WTC11 (cell line): ENCODE measurements at regions not wholly inside any gene's neighbourhood (a gene's known extent, or its start where the extent isn't known, plus 50 kb on each side); places are given as distances from the start of the nearest gene placed in this dataset.

ENCODE experiments used
- ATAC-seq: fragments of 200-7000 bp; cut with Tn5 transposase; 2 replicates; pipeline ENCODE4 v1.10.0; 2021; ENCODE audit warnings: mild to moderate bottlenecking, moderate library complexity
- CTCF ChIA-PET: fragments of 300-600 bp; sonication (Branson Sonifier 250); formaldehyde crosslinking; loops from one replicate; lab custom pipeline; 2021; ENCODE audit warnings: antibody characterized with exemption; lab: Charles Lee
- POLR2A ChIA-PET: fragments of 350-600 bp; sonication (Branson Sonifier 250); formaldehyde crosslinking; loops from one replicate; lab custom pipeline; 2021; ENCODE audit warnings: antibody characterized with exemption; lab: Charles Lee
- DNase-seq: peaks from one replicate; pipeline ENCODE4 v3.0.0; 2021; ENCODE audit warnings: low spot score
- H3K27ac Mint-ChIP-seq: 2 replicates; pipeline ENCODE4 v1.8.0; 2021; ENCODE audit warnings: mixed read lengths
- H3K27me3 Mint-ChIP-seq: 2 replicates; pipeline ENCODE4 v1.8.0; 2021; ENCODE audit warnings: low read depth, mild to moderate bottlenecking, moderate library complexity, mixed read lengths
- H3K36me3 Mint-ChIP-seq: 2 replicates; pipeline ENCODE4 v1.8.0; 2021; ENCODE audit warnings: mixed read lengths
- H3K4me1 Mint-ChIP-seq: 2 replicates; pipeline ENCODE4 v1.8.0; 2022; ENCODE audit warnings: mixed read lengths
- H3K4me3 Mint-ChIP-seq: 2 replicates; pipeline ENCODE4 v1.8.0; 2021; ENCODE audit warnings: mild to moderate bottlenecking, moderate library complexity, mixed read lengths
- H3K9me3 Mint-ChIP-seq: 2 replicates; pipeline ENCODE4 v1.8.0; 2021; ENCODE audit warnings: mixed read lengths
- CBFB ChIP-seq: sonication (generic); formaldehyde crosslinking; IDR thresholded peaks from 2 replicates; pipeline ENCODE4 v1.8.1; 2022; ENCODE audit warnings: mild to moderate bottlenecking, low read depth, missing genetic modification reagents
- ELF4 ChIP-seq: sonication (generic); formaldehyde crosslinking; IDR thresholded peaks from 2 replicates; pipeline ENCODE4 v1.8.1; 2022; ENCODE audit warnings: low read depth, mild to moderate bottlenecking, moderate library complexity, missing genetic modification reagents
- FOXK1 ChIP-seq: sonication (generic); formaldehyde crosslinking; IDR thresholded peaks from 2 replicates; pipeline ENCODE4 v1.8.0; 2022; ENCODE audit warnings: mild to moderate bottlenecking, moderate library complexity, missing genetic modification reagents
- FOXP1 ChIP-seq: sonication (generic); formaldehyde crosslinking; IDR thresholded peaks from 2 replicates; pipeline ENCODE4 v1.8.0; 2022; ENCODE audit warnings: missing genetic modification reagents, mild to moderate bottlenecking, moderate library complexity, borderline replicate concordance
- GABPB1 ChIP-seq: sonication (generic); formaldehyde crosslinking; IDR thresholded peaks from 2 replicates; pipeline ENCODE4 v1.8.1; 2023; ENCODE audit warnings: mild to moderate bottlenecking, missing genetic modification reagents
- HMGA2 ChIP-seq: fragments of 250-450 bp; sonication (Bioruptor Pico); IDR thresholded peaks from 2 replicates; pipeline ENCODE4 v1.4.0; 2021; ENCODE audit warnings: mild to moderate bottlenecking, moderate library complexity
- OVOL2 ChIP-seq: fragments of 250-450 bp; sonication (Bioruptor Pico); IDR thresholded peaks from 2 replicates; pipeline ENCODE4 v1.9.0; 2021; ENCODE audit warnings: mild to moderate bottlenecking, borderline replicate concordance
- PRRX2 ChIP-seq: fragments of 250-450 bp; sonication (Bioruptor Pico); IDR thresholded peaks from 2 replicates; pipeline ENCODE4 v1.8.0; 2021; ENCODE audit warnings: mild to moderate bottlenecking
- RELA ChIP-seq: sonication (generic); formaldehyde crosslinking; IDR thresholded peaks from 2 replicates; pipeline ENCODE4 v1.8.1; 2022; ENCODE audit warnings: missing genetic modification reagents, mild to moderate bottlenecking, borderline replicate concordance
- SP1 ChIP-seq: sonication (generic); formaldehyde crosslinking; conservative IDR thresholded peaks from 2 replicates; pipeline ENCODE4 v1.8.1; 2022; ENCODE audit warnings: missing genetic modification reagents
- ZNF121 ChIP-seq: sonication (generic); formaldehyde crosslinking; IDR thresholded peaks from 2 replicates; pipeline ENCODE4 v1.8.0; 2023; ENCODE audit warnings: missing genetic modification reagents
- ZNF416 ChIP-seq: fragments of 250-450 bp; sonication (Bioruptor Pico); IDR thresholded peaks from 2 replicates; pipeline ENCODE4 v1.9.0; 2021; ENCODE audit warnings: mild to moderate bottlenecking, inconsistent platforms
- ZNF423 ChIP-seq: fragments of 250-450 bp; sonication (Bioruptor Pico); IDR thresholded peaks from 2 replicates; pipeline ENCODE4 v2.1.2; 2022; ENCODE audit warnings: mild to moderate bottlenecking, moderate library complexity
- TF ChIP-seq, protein P1 (sequence below): sonication (generic); formaldehyde crosslinking; conservative IDR thresholded peaks from 2 replicates; pipeline ENCODE4 v1.8.1; 2022; ENCODE audit warnings: mild to moderate bottlenecking, missing genetic modification reagents
- TF ChIP-seq, protein P2 (sequence below): fragments of 250-450 bp; sonication (Bioruptor Pico); IDR thresholded peaks from 2 replicates; pipeline ENCODE4 v1.9.0; 2021; ENCODE audit warnings: moderate library complexity, mild to moderate bottlenecking, inconsistent platforms, borderline replicate concordance
- TF ChIP-seq, protein P3 (sequence below): fragments of 250-450 bp; sonication (Bioruptor Pico); conservative IDR thresholded peaks from 2 replicates; pipeline ENCODE4 v1.9.0; 2021; ENCODE audit warnings: mild to moderate bottlenecking
- TF ChIP-seq, protein P4 (sequence below): sonication (generic); formaldehyde crosslinking; IDR thresholded peaks from 2 replicates; pipeline ENCODE4 v1.8.1; 2022; ENCODE audit warnings: mild to moderate bottlenecking, moderate library complexity, missing genetic modification reagents
- TF ChIP-seq, protein P5 (sequence below): fragments of 250-450 bp; sonication (Bioruptor Pico); IDR thresholded peaks from 2 replicates; pipeline ENCODE4 v1.9.0; 2021; ENCODE audit warnings: mild to moderate bottlenecking
- TF ChIP-seq, protein P6 (sequence below): sonication (generic); formaldehyde crosslinking; IDR thresholded peaks from 2 replicates; pipeline ENCODE4 v1.8.0; 2022; ENCODE audit warnings: mild to moderate bottlenecking, missing genetic modification reagents
- TF ChIP-seq, protein P7 (sequence below): fragments of 250-450 bp; sonication (Bioruptor Pico); IDR thresholded peaks from 2 replicates; pipeline ENCODE4 v1.9.0; 2021; ENCODE audit warnings: mild to moderate bottlenecking
- TF ChIP-seq, protein P8 (sequence below): sonication (generic); formaldehyde crosslinking; IDR thresholded peaks from 2 replicates; pipeline ENCODE4 v1.8.1; 2023; ENCODE audit warnings: mild to moderate bottlenecking, missing genetic modification reagents, moderate library complexity
- TF ChIP-seq, protein P9 (sequence below): sonication (generic); formaldehyde crosslinking; IDR thresholded peaks from 2 replicates; pipeline ENCODE4 v1.8.1; 2022; ENCODE audit warnings: mild to moderate bottlenecking, missing genetic modification reagents, moderate library complexity, borderline replicate concordance

DNA sequence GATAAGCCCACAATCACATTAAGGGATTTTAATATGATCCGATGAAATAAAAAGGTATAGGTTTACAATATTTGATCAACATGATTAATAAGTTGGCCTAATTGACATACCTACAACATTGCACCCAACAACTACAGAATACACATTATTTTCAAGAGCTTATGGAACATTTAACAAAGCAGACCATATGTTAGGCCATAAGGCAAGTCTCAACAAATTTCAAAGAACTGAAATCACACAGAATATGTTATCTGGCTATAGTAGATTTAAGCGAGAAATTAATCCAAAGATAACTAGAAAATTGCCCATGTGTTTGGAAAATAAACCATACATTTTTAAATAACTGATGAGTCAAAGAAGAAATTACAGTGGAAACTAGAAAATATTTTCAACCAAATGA lies 126.0 kb upstream of the KCNG1 start (continued):
- TF ChIP-seq RELA (CRISPR knock-in tag) (no peak), ZNF423 (CRISPR knock-in tag) (no peak), FOXP1 (CRISPR knock-in tag) (no peak)
- TF ChIP-seq, protein P1, sequence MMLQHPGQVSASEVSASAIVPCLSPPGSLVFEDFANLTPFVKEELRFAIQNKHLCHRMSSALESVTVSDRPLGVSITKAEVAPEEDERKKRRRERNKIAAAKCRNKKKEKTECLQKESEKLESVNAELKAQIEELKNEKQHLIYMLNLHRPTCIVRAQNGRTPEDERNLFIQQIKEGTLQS (CRISPR knock-in tag) = no peak

DNA sequence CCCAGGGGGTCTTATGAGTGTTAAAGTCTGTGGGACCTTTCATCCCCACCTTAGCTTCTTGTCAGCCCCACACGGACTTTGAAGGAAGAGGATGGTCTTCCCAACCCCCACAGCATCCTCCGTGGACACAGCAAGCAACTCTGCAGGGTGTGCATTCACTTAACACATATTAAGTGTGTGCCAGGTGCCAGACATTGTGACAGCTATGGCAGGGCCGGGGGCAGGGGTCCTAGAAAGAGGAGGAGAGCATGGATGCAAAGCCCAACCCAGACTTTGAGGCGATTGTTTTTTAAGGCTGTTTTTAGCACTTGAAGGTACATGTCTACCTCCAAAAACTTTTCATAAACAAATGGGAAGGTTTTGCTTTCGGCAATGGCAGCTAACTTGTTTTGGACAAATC lies 121.6 kb upstream of the KCNG1 start:
- CTCF ChIA-PET = interaction anchor here (1.3 kb wide), 1 partner anchor 129 kb away, joined by 5 read pairs; no protein-coding TSS in a partner anchor
- H3K27ac Mint-ChIP-seq = no peak overlapping the region
- H3K4me1 Mint-ChIP-seq = no peaks in the 10 kb centered on the region
- H3K4me3 Mint-ChIP-seq = no peak overlapping the region
- peaks cover 9% of the 10 kb centered on the region; the same call in 1 of the 2 replicates for H3K36me3 Mint-ChIP-seq
- POLR2A ChIA-PET = no interaction called here
- DNase-seq = no peak
- H3K9me3 Mint-ChIP-seq = peaks cover 15% of the 10 kb centered on the region
- TF ChIP-seq ZNF423 (CRISPR knock-in tag) = no peak
- TF ChIP-seq, protein P2, sequence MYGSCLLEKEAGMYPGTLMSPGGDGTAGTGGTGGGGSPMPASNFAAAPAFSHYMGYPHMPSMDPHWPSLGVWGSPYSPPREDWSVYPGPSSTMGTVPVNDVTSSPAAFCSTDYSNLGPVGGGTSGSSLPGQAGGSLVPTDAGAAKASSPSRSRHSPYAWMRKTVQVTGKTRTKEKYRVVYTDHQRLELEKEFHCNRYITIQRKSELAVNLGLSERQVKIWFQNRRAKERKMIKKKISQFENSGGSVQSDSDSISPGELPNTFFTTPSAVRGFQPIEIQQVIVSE (CRISPR knock-in tag) = no peak
- no peak for TF ChIP-seq CBFB
- TF ChIP-seq, protein P3, sequence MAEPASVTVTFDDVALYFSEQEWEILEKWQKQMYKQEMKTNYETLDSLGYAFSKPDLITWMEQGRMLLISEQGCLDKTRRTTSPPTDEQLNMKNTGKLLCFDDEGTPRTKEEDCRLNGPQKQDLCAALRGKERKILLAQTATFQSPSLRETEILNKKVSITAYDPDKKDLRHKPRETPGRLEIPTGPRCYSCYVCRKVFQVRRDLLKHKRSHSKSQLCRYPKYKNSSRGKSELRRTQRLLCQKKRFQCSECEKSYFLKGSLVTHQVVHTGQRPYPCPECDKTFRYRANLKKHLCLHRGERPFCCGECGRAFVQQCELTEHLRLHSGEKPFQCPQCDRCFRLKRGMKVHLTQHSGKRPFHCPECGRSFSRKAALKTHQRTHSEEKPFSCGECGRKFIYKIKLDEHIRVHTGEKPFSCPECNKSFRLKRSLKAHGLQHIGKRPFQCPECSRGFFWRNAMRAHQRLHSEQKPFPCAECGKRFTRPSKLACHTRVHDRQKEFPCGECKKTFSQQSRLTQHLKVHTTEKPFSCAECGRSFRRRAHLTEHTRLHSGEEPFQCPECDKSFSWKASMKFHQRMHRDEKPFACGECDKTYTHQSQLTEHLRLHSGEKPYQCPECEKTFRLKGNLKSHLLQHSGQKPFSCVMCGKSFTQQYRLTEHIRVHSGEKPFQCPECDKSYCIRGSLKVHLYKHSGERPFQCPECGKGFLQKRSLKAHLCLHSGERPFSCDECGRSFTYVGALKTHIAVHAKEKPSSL (CRISPR knock-in tag) = no peak
- TF ChIP-seq OVOL2 (CRISPR knock-in tag) = no peak
- TF ChIP-seq PRRX2 (CRISPR knock-in tag) = no peak
- TF ChIP-seq, protein P4, sequence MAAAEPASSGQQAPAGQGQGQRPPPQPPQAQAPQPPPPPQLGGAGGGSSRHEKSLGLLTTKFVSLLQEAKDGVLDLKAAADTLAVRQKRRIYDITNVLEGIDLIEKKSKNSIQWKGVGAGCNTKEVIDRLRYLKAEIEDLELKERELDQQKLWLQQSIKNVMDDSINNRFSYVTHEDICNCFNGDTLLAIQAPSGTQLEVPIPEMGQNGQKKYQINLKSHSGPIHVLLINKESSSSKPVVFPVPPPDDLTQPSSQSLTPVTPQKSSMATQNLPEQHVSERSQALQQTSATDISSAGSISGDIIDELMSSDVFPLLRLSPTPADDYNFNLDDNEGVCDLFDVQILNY (CRISPR knock-in tag) = no peak
- TF ChIP-seq, protein P5, sequence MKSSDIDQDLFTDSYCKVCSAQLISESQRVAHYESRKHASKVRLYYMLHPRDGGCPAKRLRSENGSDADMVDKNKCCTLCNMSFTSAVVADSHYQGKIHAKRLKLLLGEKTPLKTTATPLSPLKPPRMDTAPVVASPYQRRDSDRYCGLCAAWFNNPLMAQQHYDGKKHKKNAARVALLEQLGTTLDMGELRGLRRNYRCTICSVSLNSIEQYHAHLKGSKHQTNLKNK (CRISPR knock-in tag) = no peak
- TF ChIP-seq ZNF416 (CRISPR knock-in tag) = no peak
- no peak for TF ChIP-seq GABPB1
- TF ChIP-seq SP1 (CRISPR knock-in tag) = no peak
- no peak for TF ChIP-seq FOXK1
- no peak for TF ChIP-seq FOXP1 (CRISPR knock-in tag)
- no peak for TF ChIP-seq ELF4 (CRISPR knock-in tag)
- TF ChIP-seq HMGA2 (CRISPR knock-in tag) = no peak
- peaks cover 2% of the 10 kb centered on the region; the same call in 1 of the 2 replicates for H3K27me3 Mint-ChIP-seq
- ATAC-seq = no peak

DNA sequence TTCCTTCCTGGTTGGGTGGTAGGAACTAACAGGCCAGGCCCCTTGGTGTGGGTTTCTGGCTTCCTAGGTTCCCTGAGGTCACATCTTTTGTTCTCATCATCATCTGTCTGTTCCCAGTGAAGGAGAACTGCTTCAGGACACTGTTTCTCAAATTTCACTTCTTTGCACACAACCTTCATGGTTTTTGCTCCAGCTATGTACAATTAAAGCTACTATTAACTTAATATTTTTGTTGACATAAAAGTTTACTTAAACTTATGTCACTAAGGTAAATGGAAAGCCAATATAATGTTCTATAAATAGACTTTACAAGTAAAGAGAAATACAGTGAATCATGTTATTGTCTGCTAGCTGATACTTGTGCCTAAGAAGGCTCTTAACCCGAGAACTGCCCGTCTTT lies 120.7 kb upstream of the KCNG1 start:
- ATAC-seq (no peak), DNase-seq (no peak)
- Mint-ChIP-seq H3K4me1 (no peaks in the 10 kb centered on the region), H3K27me3 (peaks cover 2% of the 10 kb centered on the region; the same call in 1 of the 2 replicates), H3K4me3 (no peak overlapping the region), H3K9me3 (peaks cover 15% of the 10 kb centered on the region), H3K27ac (no peak overlapping the region), H3K36me3 (peaks cover 9% of the 10 kb centered on the region; the same call in 1 of the 2 replicates)
- ChIA-PET POLR2A (no interaction called here), CTCF (no interaction called here)
- TF ChIP-seq, protein P6, sequence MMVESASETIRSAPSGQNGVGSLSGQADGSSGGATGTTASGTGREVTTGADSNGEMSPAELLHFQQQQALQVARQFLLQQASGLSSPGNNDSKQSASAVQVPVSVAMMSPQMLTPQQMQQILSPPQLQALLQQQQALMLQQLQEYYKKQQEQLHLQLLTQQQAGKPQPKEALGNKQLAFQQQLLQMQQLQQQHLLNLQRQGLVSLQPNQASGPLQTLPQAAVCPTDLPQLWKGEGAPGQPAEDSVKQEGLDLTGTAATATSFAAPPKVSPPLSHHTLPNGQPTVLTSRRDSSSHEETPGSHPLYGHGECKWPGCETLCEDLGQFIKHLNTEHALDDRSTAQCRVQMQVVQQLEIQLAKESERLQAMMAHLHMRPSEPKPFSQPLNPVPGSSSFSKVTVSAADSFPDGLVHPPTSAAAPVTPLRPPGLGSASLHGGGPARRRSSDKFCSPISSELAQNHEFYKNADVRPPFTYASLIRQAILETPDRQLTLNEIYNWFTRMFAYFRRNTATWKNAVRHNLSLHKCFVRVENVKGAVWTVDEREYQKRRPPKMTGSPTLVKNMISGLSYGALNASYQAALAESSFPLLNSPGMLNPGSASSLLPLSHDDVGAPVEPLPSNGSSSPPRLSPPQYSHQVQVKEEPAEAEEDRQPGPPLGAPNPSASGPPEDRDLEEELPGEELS (CRISPR knock-in tag) = no peak
- TF ChIP-seq, protein P7, sequence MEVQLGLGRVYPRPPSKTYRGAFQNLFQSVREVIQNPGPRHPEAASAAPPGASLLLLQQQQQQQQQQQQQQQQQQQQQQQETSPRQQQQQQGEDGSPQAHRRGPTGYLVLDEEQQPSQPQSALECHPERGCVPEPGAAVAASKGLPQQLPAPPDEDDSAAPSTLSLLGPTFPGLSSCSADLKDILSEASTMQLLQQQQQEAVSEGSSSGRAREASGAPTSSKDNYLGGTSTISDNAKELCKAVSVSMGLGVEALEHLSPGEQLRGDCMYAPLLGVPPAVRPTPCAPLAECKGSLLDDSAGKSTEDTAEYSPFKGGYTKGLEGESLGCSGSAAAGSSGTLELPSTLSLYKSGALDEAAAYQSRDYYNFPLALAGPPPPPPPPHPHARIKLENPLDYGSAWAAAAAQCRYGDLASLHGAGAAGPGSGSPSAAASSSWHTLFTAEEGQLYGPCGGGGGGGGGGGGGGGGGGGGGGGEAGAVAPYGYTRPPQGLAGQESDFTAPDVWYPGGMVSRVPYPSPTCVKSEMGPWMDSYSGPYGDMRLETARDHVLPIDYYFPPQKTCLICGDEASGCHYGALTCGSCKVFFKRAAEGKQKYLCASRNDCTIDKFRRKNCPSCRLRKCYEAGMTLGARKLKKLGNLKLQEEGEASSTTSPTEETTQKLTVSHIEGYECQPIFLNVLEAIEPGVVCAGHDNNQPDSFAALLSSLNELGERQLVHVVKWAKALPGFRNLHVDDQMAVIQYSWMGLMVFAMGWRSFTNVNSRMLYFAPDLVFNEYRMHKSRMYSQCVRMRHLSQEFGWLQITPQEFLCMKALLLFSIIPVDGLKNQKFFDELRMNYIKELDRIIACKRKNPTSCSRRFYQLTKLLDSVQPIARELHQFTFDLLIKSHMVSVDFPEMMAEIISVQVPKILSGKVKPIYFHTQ (CRISPR knock-in tag) = no peak
- TF ChIP-seq, protein P8, sequence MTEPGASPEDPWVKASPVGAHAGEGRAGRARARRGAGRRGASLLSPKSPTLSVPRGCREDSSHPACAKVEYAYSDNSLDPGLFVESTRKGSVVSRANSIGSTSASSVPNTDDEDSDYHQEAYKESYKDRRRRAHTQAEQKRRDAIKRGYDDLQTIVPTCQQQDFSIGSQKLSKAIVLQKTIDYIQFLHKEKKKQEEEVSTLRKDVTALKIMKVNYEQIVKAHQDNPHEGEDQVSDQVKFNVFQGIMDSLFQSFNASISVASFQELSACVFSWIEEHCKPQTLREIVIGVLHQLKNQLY (CRISPR knock-in tag) = no peak
- TF ChIP-seq ZNF121 (CRISPR knock-in tag) = no peak
- TF ChIP-seq, protein P9, sequence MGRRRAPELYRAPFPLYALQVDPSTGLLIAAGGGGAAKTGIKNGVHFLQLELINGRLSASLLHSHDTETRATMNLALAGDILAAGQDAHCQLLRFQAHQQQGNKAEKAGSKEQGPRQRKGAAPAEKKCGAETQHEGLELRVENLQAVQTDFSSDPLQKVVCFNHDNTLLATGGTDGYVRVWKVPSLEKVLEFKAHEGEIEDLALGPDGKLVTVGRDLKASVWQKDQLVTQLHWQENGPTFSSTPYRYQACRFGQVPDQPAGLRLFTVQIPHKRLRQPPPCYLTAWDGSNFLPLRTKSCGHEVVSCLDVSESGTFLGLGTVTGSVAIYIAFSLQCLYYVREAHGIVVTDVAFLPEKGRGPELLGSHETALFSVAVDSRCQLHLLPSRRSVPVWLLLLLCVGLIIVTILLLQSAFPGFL (CRISPR knock-in tag) = no peak
- TF ChIP-seq, protein P2 (CRISPR knock-in tag) = no peak
